ENCODE measurements at regions not wholly inside any gene's neighbourhood (a gene's known extent, or its start where the extent isn't known, plus 50 kb on each side); places are given as distances from the start of the nearest gene placed in this dataset.

- no peak overlapping the region for H2BK120ac ChIP-seq (replicated peaks; ENCODE audit: low read depth, low read length)
- POLR2A ChIA-PET (ENCODE audit: partially characterized antibody): no interaction called here
- no peak overlapping the region for H3K56ac ChIP-seq (replicated peaks; ENCODE audit: insufficient read length, low read depth, low read length)
- H2AK5ac ChIP-seq (ENCODE audit: low read depth, low read length): no peak overlapping the region
- H4K91ac ChIP-seq (replicated peaks; ENCODE audit: insufficient read length, low read length): no peak overlapping the region
- CTCF ChIA-PET (ENCODE audit: partially characterized antibody): no interaction called here
- no peak overlapping the region for H2AFZ ChIP-seq (ENCODE audit: low read length)
- H3K23me2 ChIP-seq (ENCODE audit: low read depth, low read length): no peaks in the 10 kb centered on the region
- no peaks in the 10 kb centered on the region for H3K27me3 ChIP-seq (replicated peaks in 1 of 4; ENCODE audit: control insufficient read depth in 3 of 4, extremely low read depth in 1 of 4, insufficient read depth in 3 of 4, low read length in 3 of 4)
- H3K9ac ChIP-seq (replicated peaks in 1 of 4; ENCODE audit: extremely low read depth in 1 of 4, low read depth in 3 of 4, low read length in 3 of 4): no peak overlapping the region
- no peaks in the 10 kb centered on the region for H4K20me1 ChIP-seq (replicated peaks in 1 of 2; ENCODE audit: control insufficient read depth in 1 of 2, insufficient read depth in 2 of 2, low read length in 2 of 2)
- H3K4me2 ChIP-seq (ENCODE audit: insufficient read depth in 1 of 2, low read depth in 2 of 2, low read length in 2 of 2): no peak overlapping the region
- FAIRE-seq: no peak
- H3K79me1 ChIP-seq (ENCODE audit: low read depth, low read length): no peaks in the 10 kb centered on the region
- TF ChIP-seq FOSL1 (IDR thresholded peaks at IDR 0.05; ENCODE audit: insufficient read depth, low read depth, low read length): no peak
- no peak for TF ChIP-seq CHD2 (IDR thresholded peaks at IDR 0.05; ENCODE audit: low read length)
- no peak overlapping the region for H3K18ac ChIP-seq (ENCODE audit: extremely low read depth, low read length)
- no peak overlapping the region for H2BK15ac ChIP-seq (ENCODE audit: low read length)
- no peak overlapping the region for H2BK12ac ChIP-seq (ENCODE audit: low read depth, low read length)
- no peaks in the 10 kb centered on the region for H3K36me3 ChIP-seq (ENCODE audit: control insufficient read depth in 2 of 4, insufficient read depth in 4 of 4, low read length in 3 of 4)
- H3K27ac ChIP-seq (ENCODE audit: low read depth, low read length): no peak overlapping the region
- no peaks in the 10 kb centered on the region for H3K9me3 ChIP-seq (ENCODE audit: insufficient read depth in 2 of 2, low read depth in 1 of 2, low read length in 1 of 2)
- no peak overlapping the region for H3K4ac ChIP-seq (replicated peaks; ENCODE audit: insufficient read length, low read depth, low read length)
- H4K5ac ChIP-seq (ENCODE audit: insufficient read length, low read depth, low read length): no peak overlapping the region
- no peak for DNase-seq (ENCODE audit: low read depth in 1 of 2, low spot score in 2 of 2)
- no peak overlapping the region for H3K23ac ChIP-seq (ENCODE audit: insufficient read length)
- H2BK5ac ChIP-seq (ENCODE audit: low read depth, low read length): no peak overlapping the region
- no peak overlapping the region for H3K4me3 ChIP-seq (ENCODE audit: extremely low read depth in 1 of 4, insufficient read depth in 2 of 4, low read depth in 3 of 4, low read length in 4 of 4)
- H3K79me2 ChIP-seq (ENCODE audit: control insufficient read depth in 1 of 2, insufficient read depth in 2 of 2, low read length in 2 of 2): no peaks in the 10 kb centered on the region
- H3K4me1 ChIP-seq (replicated peaks in 1 of 4; ENCODE audit: control insufficient read depth in 3 of 4, insufficient read depth in 4 of 4, low read length in 3 of 4): no peaks in the 10 kb centered on the region
- H2BK20ac ChIP-seq (ENCODE audit: low read length): no peak overlapping the region
- H3K14ac ChIP-seq (ENCODE audit: insufficient read length): no peak overlapping the region
- no peak overlapping the region for H4K8ac ChIP-seq (ENCODE audit: extremely low read depth, insufficient read depth, low read length)
Observed at GRCh38 chr3:22039161-22039560, 288.2 kb upstream of the ZNF385D start.

Measured in H1 (cell line).